Body of pancreas (tissue), 4 donors: ENCODE measurements at regions not wholly inside any gene's neighbourhood (a gene's known extent, or its start where the extent isn't known, plus 50 kb on each side); places are given as distances from the start of the nearest gene placed in this dataset.

Source experiments
- CTCF ChIP-seq, 7 experiments: fragments of 450-650 bp in 4 of 7; fragments of 200-600 bp in 3 of 7; sonication (generic) in 3 of 7; IDR thresholded peaks; one replicate each; pipeline ENCODE4 v1.5.1; 2016 to 2019; ENCODE audit warnings: antibody characterized with exemption in 7 of 7
- POLR2A ChIP-seq, 3 donors: fragments of 450-650 bp; IDR thresholded peaks; one replicate each; pipeline ENCODE4 v1.6.1; 2016; ENCODE audit warnings: antibody characterized with exemption in 3 of 3, mild to moderate bottlenecking in 2 of 3

GRCh38 chr20:50272724-50273446, 82.3 kb downstream of the CEBPB start:
- TF ChIP-seq CTCF (IDR thresholded peaks at IDR 0.05) (no peak), POLR2A (IDR thresholded peaks at IDR 0.05) (no peak)
